Activated T-helper 1 cell treated with Interleukin-2 at 50 U/mL for 16 hours (primary cell): ENCODE measurements at regions not wholly inside any gene's neighbourhood (a gene's known extent, or its start where the extent isn't known, plus 50 kb on each side); places are given as distances from the start of the nearest gene placed in this dataset.

Experiments used
- DNase-seq: peaks from one replicate; pipeline ENCODE4 v3.0.0-alpha.2; 2020; ENCODE audit warnings: low read depth

DNA sequence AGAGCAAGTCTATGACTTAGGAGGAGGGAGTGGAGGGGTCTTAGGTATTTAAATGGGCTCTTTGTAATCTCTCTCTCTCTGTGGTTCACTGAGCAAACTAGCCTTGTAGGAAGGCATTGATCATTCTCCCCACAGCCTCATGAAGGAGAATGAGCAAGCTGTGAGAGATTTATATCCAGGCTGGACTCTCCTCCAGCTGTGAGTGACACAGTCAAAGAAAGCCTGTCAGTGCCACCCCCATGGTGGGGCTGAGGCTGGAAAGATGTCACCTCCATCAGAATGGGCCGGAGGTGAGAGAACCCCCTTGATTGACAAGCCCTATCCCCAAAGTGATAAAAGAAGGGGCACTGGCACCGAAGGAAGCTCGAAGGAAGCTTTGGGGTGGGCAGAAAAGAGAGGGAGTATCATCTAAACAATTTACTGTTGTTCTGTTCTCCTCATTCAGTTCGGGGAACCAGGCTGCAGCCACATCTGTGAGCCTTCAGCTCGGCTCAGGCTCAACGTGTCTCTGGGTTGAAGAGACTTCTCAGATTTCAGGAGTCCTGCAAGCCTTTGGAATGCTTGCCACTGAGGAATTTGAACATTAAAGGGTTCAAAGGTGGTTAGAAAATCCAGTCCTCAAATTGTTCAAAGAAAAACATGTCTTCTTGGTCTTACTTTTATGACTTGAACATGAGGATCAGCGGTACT, 538.2 kb upstream of the ZNF462 start:
- DNase-seq, result no peak

DNA sequence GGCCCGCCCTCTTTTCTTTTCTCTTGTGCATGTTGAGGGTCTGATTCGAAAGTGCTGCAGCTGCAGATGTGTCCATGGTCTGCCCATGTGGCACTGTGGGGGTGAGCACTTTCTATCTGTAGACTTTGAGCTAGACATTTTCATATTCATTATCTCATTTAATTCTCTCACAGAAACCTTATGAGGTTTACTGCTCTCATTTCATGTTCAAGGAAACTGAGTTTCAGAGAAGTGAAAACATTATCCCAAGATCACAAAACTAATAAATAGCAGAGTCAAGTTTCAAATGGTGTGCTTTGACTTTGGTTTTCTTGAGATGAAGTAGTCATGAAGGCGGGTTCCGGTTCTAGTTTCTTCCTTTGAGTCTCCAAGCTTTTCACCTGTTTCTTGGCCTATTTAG, 536.5 kb upstream of the ZNF462 start:
- no peak for DNase-seq

DNA sequence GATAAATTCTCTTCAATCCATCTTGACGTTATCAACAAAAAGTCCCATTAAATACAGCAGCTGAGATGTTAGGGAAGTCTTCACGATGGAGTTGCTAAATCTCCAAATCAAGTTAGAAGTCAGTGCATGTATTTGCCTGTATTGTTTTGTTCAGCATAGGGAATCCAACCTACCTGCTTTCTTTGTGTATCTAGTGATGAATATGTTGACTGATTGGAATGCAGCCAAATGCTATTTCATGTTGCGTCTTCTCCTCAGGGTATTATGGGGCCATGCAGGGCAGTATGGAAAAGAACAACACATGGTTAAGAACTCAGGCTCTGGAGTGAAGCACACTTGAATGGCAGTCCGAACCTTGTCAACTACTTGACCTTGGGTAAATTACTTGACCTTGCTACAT, 529.5 kb upstream of the ZNF462 start:
- DNase-seq, result no peak

DNA sequence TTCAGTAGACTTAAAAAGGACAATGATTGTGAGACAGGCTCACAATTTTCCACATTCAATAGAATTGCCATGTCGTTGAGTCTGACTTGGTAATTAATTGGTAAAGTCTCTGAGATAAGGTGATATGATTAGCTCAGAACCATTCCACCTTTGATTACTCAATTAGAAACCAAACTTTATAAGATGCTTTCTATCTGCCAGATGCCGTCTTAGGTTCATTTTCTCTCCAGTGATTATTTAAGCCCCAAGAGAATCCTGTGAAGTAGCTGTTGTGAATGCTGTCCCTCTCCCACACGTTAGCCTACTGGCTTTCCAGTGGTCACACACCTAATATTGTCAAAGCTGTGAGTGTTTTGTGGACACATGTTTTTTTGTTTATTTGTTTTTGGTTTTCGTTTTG, 528.9 kb upstream of the ZNF462 start:
- DNase-seq, result no peak

DNA sequence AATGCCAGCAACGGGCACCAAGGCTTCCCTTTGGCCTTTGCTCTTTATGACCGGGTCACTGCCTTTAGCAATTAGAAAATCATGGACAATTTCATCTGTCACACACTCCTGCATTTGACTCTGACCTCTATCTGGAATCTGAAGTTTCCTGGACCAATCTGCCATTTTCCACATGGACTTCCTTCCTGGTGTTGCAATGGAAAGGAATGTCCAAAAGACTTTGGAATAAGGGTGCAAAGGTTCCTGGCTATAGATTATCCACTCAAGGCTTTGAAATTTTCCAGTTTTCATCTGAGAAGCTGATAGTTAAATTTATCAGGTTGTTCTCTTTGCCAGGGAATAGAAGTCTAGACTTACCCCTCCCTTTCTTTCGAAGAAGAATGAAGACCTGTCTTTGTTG, 523.1 kb upstream of the ZNF462 start:
- no peak for DNase-seq

DNA sequence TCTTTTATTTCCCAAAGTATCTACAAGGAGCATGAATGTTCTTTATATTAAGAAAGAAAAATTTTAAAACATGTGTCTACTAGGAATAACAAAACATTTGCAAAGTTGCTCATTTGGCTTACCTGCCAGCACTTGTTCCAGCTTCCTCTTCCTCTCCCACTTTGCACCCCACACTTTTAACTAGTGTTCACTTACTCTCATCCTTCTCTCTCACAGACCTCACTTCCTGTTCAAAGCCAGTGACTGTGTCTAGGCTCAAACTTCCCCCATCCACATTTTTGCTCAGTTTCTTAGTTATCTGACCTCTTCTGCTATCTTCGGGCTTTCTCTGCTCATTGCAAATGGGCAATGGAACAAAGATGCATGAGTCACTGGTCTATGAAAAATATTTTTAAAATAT, 512.2 kb upstream of the ZNF462 start:
- DNase-seq, result no peak

DNA sequence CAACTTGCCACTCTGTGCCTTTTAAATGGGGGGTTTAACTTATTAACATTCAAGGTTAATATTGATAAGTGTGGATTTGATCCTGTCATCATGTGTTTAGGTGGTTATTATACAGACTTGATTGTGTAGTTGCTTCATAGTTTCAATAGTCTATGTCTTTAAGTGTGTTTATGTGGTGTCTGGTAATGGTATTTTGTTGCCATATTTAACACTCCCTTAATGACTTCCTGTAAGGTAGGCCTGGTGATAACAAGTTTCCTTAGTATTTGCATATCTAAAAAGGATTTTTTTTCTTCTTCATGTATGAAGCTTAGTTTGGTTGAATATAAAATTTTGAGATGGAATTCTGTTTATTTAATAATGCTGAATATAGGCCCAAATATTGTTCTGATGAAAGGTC, 506.0 kb upstream of the ZNF462 start:
- DNase-seq, result no peak

DNA sequence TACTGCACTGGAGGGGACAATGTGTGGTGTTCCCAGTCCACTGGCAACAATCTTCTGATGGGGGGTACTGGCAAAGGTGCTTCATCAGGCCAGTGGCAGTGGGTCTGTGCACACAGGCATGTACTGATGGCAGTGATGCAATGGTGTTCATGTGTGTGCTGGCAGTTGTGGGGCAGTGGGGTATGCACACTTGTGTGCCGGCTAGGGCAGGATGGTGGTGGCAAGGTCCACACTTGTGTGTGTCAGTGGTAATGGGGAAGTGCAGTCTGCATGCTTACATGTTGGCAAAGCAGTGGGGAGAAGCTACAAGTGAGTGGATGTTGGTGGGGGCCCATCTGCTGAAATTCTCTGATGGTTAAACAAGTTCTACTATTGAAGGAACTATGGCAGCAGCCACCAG, 504.6 kb upstream of the ZNF462 start:
- no peak for DNase-seq

GRCh38 chr9:106376689-106377088, 486.3 kb upstream of the ZNF462 start:
- no peak for DNase-seq

DNA sequence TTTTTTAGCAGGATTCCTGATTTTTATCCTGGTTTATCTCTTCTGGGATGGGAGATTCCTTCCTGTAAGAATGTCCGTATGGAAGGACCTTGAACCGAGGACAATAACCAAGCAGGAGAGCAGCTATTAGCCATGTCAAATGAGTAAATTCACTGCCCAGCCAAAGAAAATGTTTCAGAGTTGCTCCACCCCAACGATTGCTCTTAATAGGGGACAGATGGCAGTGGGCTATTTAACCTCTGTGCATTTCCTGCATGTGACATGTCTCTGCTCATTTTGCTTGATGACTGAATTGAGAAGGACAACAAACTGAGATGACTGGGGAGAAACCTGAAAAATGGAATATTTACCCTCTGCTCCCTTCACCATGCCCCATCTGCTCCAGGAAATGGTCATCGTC, 479.9 kb upstream of the ZNF462 start:
- no peak for DNase-seq

DNA sequence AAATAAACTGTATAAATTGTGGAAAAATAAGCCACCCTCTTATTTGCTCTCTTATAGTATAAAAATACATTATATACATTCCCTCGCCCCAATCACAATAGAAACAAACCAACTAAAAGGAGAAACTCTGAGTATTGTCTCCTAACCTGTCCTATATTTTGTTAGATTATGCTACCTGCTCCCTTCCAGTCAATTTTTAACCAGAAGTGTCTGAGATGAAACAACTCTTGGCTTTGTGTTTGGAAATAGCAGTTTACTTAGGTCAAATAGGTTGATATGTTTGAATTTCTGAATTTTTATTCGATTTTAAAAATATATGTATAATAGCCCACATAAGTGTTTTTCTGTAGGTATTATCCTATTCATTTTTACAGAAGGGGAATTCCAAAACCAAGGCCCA, 475.0 kb upstream of the ZNF462 start:
- no peak for DNase-seq

GRCh38 chr9:106393226-106393625, 469.7 kb upstream of the ZNF462 start:
- no peak for DNase-seq

DNA sequence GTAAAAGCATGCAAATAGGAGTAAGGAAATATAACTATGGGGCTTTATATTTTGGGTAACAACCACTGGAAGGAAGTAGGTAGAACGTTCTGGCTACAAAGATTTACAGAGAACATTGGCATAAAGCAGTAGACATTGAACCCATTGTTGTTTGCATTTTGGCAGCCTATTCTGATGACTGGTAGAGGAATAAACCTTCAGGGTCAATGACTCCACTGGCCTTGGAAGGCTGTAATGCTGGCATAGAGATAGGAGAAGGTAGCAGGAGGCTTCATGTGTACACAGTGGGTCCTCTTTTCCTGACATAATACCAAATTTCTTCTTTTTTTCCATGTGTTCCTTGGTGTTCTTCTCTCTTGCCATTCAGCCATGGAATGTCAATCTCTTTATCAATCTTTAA, 462.8 kb upstream of the ZNF462 start:
- no peak for DNase-seq

DNA sequence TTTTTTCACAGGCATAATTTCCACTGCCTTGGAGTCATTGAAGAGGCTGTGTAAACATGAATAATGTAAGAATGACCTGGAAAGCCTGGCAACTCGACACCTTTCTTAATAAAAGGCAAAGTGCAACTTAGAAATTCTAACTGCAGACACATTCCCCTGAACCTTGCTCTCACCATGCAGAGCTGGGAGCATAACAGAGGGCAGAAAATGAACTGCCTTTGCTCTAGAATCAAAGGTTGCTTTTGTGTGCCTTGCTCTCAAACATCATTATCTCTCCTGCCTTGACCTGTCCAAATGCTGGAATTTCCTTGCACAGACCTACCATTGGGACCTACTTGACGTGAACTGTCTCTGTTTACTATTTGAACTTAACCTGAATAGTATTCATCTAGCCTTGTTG, 462.0 kb upstream of the ZNF462 start:
- no peak for DNase-seq

DNA sequence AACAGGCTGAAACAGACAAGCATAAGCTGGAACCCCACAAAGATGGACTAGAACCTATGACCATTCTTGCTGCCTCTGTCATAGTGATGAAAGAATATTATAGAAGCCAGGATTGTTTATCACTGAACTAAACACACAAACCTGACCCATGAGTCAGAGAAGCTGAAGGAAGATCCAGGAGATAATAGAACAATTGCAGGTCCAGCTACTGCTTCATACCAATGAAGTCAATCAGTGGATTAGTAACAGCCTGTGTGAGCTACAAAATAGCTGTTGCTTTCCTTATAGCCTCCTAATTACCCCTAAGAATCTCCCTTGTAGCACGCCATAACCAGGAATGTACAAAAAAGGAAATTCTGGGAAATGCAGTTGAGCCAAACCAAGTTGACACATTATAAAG, 459.9 kb upstream of the ZNF462 start:
- DNase-seq, result no peak

- DNase-seq, result no peak
These were observed 458.8 kb upstream of the ZNF462 start for GRCh38 chr9:106404137-106404536.

DNA sequence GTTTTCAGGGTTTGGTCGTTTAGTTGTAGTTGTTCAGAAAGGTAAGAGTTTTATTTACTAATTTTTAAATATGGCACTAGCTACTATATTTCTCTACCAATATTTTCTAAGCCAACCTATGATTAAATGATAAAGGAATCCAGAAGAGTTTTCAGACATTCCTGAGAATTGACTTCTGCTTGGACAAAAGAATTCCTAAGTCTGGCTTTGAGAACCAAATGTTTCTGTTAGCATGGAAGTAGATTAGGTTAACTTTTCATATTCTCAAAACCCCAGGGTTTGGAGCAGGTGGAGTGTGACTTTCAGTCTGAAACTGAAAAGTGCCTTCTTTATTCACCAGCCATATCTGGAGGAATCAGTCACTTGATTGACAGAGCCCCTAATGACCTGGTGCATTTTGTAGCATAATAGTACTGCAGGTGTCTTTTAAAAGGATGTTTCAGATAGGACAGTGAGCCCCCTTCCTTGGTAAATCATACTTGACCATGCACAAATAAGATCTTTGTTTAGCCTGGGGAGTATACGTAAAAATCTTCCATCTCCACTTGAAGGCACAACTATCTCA, 457.0 kb upstream of the ZNF462 start:
- DNase-seq, result no peak

- no peak for DNase-seq
These were observed 448.9 kb upstream of the ZNF462 start for GRCh38 chr9:106414042-106414441.

- DNase-seq, result no peak
These were observed 445.3 kb upstream of the ZNF462 start for GRCh38 chr9:106417685-106418084.

DNA sequence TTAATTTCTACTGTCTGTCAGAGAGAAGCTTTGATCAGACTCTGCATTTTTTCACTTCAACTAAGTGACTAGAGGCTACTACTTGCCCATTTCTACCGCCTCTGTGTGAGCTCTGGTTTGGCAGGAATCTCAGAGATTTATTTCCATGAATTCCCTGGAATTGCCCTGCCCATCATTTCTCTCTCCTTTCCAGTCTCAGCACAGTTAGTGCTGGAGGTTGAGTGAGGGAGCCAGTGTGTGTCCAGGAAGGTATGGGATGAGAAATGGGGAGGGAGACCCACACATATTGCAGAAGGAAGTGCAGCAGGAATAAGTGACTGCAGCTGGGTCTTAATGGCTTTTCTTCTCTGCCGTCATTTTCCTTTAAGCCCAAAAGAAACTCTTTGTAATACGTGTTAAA, 443.1 kb upstream of the ZNF462 start:
- no peak for DNase-seq

GRCh38 chr9:106420511-106420944, 442.4 kb upstream of the ZNF462 start:
- no peak for DNase-seq

GRCh38 chr9:106421772-106422171, 441.2 kb upstream of the ZNF462 start:
- DNase-seq, result no peak

DNA sequence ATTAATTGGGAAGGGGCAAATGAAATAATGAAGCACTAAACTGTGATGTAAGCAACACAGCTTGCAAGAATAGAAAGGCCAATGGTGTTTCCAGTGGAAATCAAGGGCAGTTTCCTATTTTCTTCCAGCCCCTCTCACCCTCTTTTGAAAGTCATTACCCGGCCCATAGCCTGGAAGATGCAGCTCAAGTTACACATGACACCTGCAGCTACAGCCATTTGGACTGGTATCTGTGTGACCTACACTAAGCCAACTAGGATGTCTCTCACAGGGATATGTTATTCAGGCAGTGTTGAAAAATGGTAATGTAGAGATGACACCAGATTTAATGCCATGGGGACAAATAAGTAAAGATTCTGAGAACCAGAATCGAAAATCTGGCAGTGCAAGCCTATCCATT, 439.4 kb upstream of the ZNF462 start:
- DNase-seq, result no peak

DNA sequence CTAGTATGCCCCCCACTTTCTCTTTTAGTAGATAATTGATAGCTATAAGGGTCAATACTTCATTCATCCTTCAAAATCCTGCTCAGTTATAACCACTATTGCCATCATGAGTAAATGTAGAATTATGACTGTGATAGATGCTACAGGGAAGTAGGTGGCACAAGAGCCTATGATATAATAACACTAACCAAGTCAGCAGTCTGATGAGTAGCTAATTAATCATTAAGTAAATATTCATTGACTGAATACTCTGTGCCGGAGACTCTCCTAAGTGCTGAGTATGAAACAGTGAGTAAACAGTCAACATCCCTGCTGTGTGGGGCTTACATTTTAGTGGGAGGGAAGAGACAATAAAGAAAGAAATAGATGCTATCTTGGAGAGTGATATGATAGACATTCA, 430.3 kb upstream of the ZNF462 start:
- no peak for DNase-seq
